Heart right ventricle (tissue), 16 donors: ENCODE measurements at regions not wholly inside any gene's neighbourhood (a gene's known extent, or its start where the extent isn't known, plus 50 kb on each side); places are given as distances from the start of the nearest gene placed in this dataset.

Source experiments
- ATAC-seq, 8 donors: fragments of 200-7000 bp; cut with Tn5 transposase; one replicate each; pipeline ENCODE4 v1.9.1; 2020; ENCODE audit warnings: mild to moderate bottlenecking in 8 of 8, moderate library complexity in 8 of 8, moderate number of reproducible peaks in 1 of 8
- DNase-seq, 2 donors: peaks; one replicate each; pipeline ENCODE4 v3.0.0-alpha.2; 2020
- H3K27ac ChIP-seq, 10 donors: fragments of 200-600 bp; sonication (generic) in 2 of 10; one replicate each; pipeline versions ENCODE4 v1.5.0 to v1.8.0; 2020 to 2022; ENCODE audit warnings: mild to moderate bottlenecking in 3 of 10
- H3K27me3 ChIP-seq, 7 donors: fragments of 200-600 bp; one replicate each; pipeline ENCODE4 v1.8.0; 2021 to 2022; ENCODE audit warnings: mild to moderate bottlenecking in 2 of 7
- H3K36me3 ChIP-seq, 9 donors: fragments of 200-600 bp; sonication (generic) in 1 of 9; one replicate each; pipeline versions ENCODE4 v1.5.0 to v1.8.0; 2020 to 2022; ENCODE audit warnings: mild to moderate bottlenecking in 2 of 9
- H3K4me1 ChIP-seq, 9 donors: fragments of 200-600 bp; sonication (generic) in 1 of 9; one replicate each; pipeline versions ENCODE4 v1.5.0 to v1.8.0; 2020 to 2022; ENCODE audit warnings: mild to moderate bottlenecking in 4 of 9
- H3K4me3 ChIP-seq, 10 donors: fragments of 200-600 bp; sonication (generic) in 2 of 10; one replicate each; pipeline versions ENCODE4 v1.5.0 to v1.8.0; 2020 to 2022; ENCODE audit warnings: mild to moderate bottlenecking in 7 of 10, moderate library complexity in 2 of 10
- H3K9me3 ChIP-seq, 11 donors: fragments of 200-600 bp in 10 of 11; sonication (generic) in 2 of 11; one replicate each; pipeline versions ENCODE4 v1.5.0 to v1.8.0; 2013 to 2022; ENCODE audit warnings: mild to moderate bottlenecking in 2 of 11, control low read depth in 1 of 11, moderate library complexity in 1 of 11
- CTCF ChIP-seq, 9 donors: fragments of 200-600 bp; sonication (generic) in 2 of 9; IDR thresholded peaks; one replicate each; pipeline versions ENCODE4 v1.5.0 to v1.8.0; 2021 to 2022; ENCODE audit warnings: antibody characterized with exemption in 9 of 9, mild to moderate bottlenecking in 5 of 9, moderate library complexity in 1 of 9
- WGBS, 2 donors: extraction: QIAGEN DNeasy Blood & Tissue Kit; methylation state at CpG; one replicate each; pipeline ENCODE4 v1.1.7; 2013; ENCODE audit warnings: inconsistent platforms in 1 of 2; 5-methylcytosine and 5-hydroxymethylcytosine counted together
- intact Hi-C, 10 donors: fragments of 100-400 bp; cut with DNase I; formaldehyde crosslinking; loops; one replicate each; pipeline versions ENCODE4 v1.11.1 to v1.14.2; 2022
- donor health status: Arrhythmogenic right ventricular cardiomyopathy.
- donor health status: ischemic (EF 13 %, LVEDD 7.1; RV severe dilation, severe dysfunction).
- donor health status: healthy with polysubstance abuse.
- donor health status: DM: no; HTN: yes; CAD: no.
- donor health status: DM: no; HTN: no; CAD: no.
- donor health status: ischemic (EF 25% LVEDD 6.9; RV normal size, moderate dysfunction).
- donor health status: ischemic (EF 25% LVEDD 5.7; RV mildly dilated, moderate dysfunction).
- donor health status: healthy.
- donor health status: DM: yes; HTN: yes; CAD: no.
- donor health status: Ischemic cardiomyopathy.
- donor health status: ischemic (EF 35%, LVEDD 5.7; RV mildly dilated, moderate dysfunction).
- donor health status: nonischemic (EF 11% LVEDD 7.7; RV severe dilation, severe dysfunction).
- donor health status: DM: yes; HTN: yes; CAD: no.
- donor health status: PGD.
- donor health status: ischemic (EF 29% LVEDD 5.4; RV normal size, mild dysfunction).
- donor health status: nonischemic (EF 23%, LVEDD 6.1; RV moderate dilation, normal function).

GRCh38 chr1:93774707-93775106 lies 93.1 kb upstream of the BCAR3 start:
- H3K27ac ChIP-seq: no peak overlapping the region
- ATAC-seq (no peak), DNase-seq (no peak)
- no peaks in the 10 kb centered on the region for H3K36me3 ChIP-seq
- H3K4me3 ChIP-seq: no peak overlapping the region
- H3K9me3 ChIP-seq: no peaks in the 10 kb centered on the region
- intact Hi-C loops: loop anchor here in 1 of 10 donors (5.0 kb wide), 1 partner anchor 52 kb away; no protein-coding TSS in a partner anchor
- H3K4me1 ChIP-seq: peaks cover 0 to 8% (median 3%) of the 10 kb centered on the region in 9 donors
- peaks cover 0 to 3% (median 0%) of the 10 kb centered on the region in 7 donors for H3K27me3 ChIP-seq
- TF ChIP-seq CTCF (IDR thresholded peaks at IDR 0.05): no peak

- no peaks in the 10 kb centered on the region for H3K36me3 ChIP-seq
- H3K9me3 ChIP-seq: no peaks in the 10 kb centered on the region
- TF ChIP-seq CTCF (IDR thresholded peaks at IDR 0.05): no peak
- 88 to 96% methylated on average over 2 of the region's 2 CpGs for WGBS, 2 donors
- intact Hi-C loops: loop anchor here in 1 of 10 donors (5.0 kb wide), 1 partner anchor 51 kb away; no protein-coding TSS in a partner anchor
- no peak for DNase-seq
- no peak for ATAC-seq
- no peak overlapping the region for H3K27ac ChIP-seq
- peaks cover 2 to 20% (median 13%) of the 10 kb centered on the region in 9 donors for H3K4me1 ChIP-seq
- no peak overlapping the region for H3K4me3 ChIP-seq
- no peaks in the 10 kb centered on the region for H3K27me3 ChIP-seq
These were observed 91.6 kb upstream of the BCAR3 start for GRCh38 chr1:93773049-93773838.

- no peak for TF ChIP-seq CTCF (IDR thresholded peaks at IDR 0.05)
- WGBS, 2 donors: 65 to 67% methylated on average over 2 of the region's 2 CpGs
- peak in 3 of 8 donors; percentile 62 to 87 (median 81) for ATAC-seq
- Histone ChIP-seq H3K4me3 (no peak overlapping the region), H3K4me1 (peaks cover 2 to 22% (median 16%) of the 10 kb centered on the region in 9 donors), H3K9me3 (no peaks in the 10 kb centered on the region), H3K27ac (no peak overlapping the region), H3K27me3 (no peaks in the 10 kb centered on the region), H3K36me3 (no peaks in the 10 kb centered on the region)
- intact Hi-C loops: loop anchor here in 1 of 10 donors (5.0 kb wide), 1 partner anchor 50 kb away; no protein-coding TSS in a partner anchor
- no peak for DNase-seq
These were observed 90.2 kb upstream of the BCAR3 start for GRCh38 chr1:93771843-93772242.

- H3K9me3 ChIP-seq: no peaks in the 10 kb centered on the region
- DNase-seq: no peak
- WGBS, 2 donors: 81 to 89% methylated on average over 2 of the region's 2 CpGs
- H3K4me1 ChIP-seq: peaks cover 2 to 22% (median 16%) of the 10 kb centered on the region in 9 donors
- no peak overlapping the region for H3K4me3 ChIP-seq
- no peak overlapping the region for H3K27ac ChIP-seq
- TF ChIP-seq CTCF (IDR thresholded peaks at IDR 0.05): no peak
- H3K27me3 ChIP-seq: peaks cover 0 to 3% (median 0%) of the 10 kb centered on the region in 7 donors
- ATAC-seq: no peak
- no peaks in the 10 kb centered on the region for H3K36me3 ChIP-seq
- intact Hi-C loops: loop anchor here in 1 of 10 donors (5.0 kb wide), 1 partner anchor 48 kb away; no protein-coding TSS in a partner anchor
These were observed 89.0 kb upstream of the BCAR3 start for GRCh38 chr1:93770640-93771039.
